ENCODE measurements at regions not wholly inside any gene's neighbourhood (a gene's known extent, or its start where the extent isn't known, plus 50 kb on each side); places are given as distances from the start of the nearest gene placed in this dataset.

DNA sequence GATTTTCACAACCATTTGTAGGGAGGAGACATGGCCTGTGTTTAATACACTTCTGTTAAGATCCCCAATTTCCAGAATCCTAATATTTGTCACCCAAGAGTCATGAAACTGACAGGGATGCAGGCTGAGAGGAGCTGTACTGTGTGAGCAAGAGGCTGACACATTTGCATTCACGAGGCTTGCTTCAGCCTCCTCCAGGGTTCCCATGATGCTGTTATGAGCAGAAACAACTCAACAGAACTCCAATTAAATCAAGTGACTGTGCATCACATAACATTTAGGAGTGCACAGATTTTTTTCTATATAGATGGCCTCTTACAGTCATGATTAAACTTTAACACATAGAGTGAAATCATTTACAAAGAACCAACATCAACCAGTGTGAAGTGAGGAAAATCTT is 292.3 kb upstream of the STT3B start:
- Mint-ChIP-seq H3K9me3 (ENCODE audit: unreplicated experiment) (no peaks in the 10 kb centered on the region), H3K4me1 (ENCODE audit: low read depth, unreplicated experiment) (no peaks in the 10 kb centered on the region), H3K36me3 (ENCODE audit: insufficient read depth, unreplicated experiment) (no peaks in the 10 kb centered on the region), H3K4me3 (ENCODE audit: unreplicated experiment) (no peak overlapping the region), H3K27ac (ENCODE audit: unreplicated experiment) (no peak overlapping the region), H3K27me3 (ENCODE audit: insufficient read depth, unreplicated experiment) (no peaks in the 10 kb centered on the region)
- no TSS peak for BruUV-seq (replicated peaks)
- intact Hi-C loops (cut with micrococcal nuclease; ENCODE audit: unreplicated experiment), result no loop called here
- Histone ChIP-seq H3K36me3 (ENCODE audit: control insufficient read depth, insufficient read depth, low read length) (no peaks in the 10 kb centered on the region), H3K9me3 (no peaks in the 10 kb centered on the region), H3K4me3 (ENCODE audit: low read depth, low read length) (no peak overlapping the region), H3K27me3 (replicated peaks; ENCODE audit: control insufficient read depth, insufficient read depth, low read length) (no peaks in the 10 kb centered on the region), H3K4me1 (no peaks in the 10 kb centered on the region)
- no peak for DNase-seq
- ChIA-PET CTCF (no interaction called here), POLR2A (no interaction called here)
- TF ChIP-seq, protein P1, sequence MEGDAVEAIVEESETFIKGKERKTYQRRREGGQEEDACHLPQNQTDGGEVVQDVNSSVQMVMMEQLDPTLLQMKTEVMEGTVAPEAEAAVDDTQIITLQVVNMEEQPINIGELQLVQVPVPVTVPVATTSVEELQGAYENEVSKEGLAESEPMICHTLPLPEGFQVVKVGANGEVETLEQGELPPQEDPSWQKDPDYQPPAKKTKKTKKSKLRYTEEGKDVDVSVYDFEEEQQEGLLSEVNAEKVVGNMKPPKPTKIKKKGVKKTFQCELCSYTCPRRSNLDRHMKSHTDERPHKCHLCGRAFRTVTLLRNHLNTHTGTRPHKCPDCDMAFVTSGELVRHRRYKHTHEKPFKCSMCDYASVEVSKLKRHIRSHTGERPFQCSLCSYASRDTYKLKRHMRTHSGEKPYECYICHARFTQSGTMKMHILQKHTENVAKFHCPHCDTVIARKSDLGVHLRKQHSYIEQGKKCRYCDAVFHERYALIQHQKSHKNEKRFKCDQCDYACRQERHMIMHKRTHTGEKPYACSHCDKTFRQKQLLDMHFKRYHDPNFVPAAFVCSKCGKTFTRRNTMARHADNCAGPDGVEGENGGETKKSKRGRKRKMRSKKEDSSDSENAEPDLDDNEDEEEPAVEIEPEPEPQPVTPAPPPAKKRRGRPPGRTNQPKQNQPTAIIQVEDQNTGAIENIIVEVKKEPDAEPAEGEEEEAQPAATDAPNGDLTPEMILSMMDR (IDR thresholded peaks at IDR 0.05; ENCODE audit: insufficient read depth in 1 of 2, low read depth in 1 of 2, low read length in 1 of 2, severe bottlenecking in 1 of 2, unreplicated experiment in 1 of 2), result no peak

DNA sequence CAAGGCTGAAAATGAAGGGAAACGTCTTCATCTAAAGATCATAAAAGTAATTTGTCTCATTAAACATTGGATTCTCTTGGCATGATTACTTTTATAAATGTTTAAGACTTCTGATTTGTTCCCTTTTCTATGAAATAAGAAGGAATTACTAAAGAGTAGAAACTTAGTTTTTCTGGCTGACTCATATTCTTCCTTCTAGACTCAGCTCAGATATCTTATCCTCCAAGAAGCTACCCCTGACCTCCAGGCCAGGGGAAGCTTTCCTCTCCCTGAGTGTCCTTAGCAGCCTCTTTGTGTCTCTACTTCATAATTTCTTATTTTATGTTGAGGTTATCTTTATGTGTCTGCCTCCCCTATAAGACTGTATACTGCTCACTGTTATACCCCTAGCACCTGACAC is 291.9 kb upstream of the STT3B start:
- Mint-ChIP-seq H3K9me3 (ENCODE audit: unreplicated experiment) (no peaks in the 10 kb centered on the region), H3K27ac (ENCODE audit: unreplicated experiment) (no peak overlapping the region), H3K4me3 (ENCODE audit: unreplicated experiment) (no peak overlapping the region), H3K4me1 (ENCODE audit: low read depth, unreplicated experiment) (no peaks in the 10 kb centered on the region), H3K36me3 (ENCODE audit: insufficient read depth, unreplicated experiment) (no peaks in the 10 kb centered on the region), H3K27me3 (ENCODE audit: insufficient read depth, unreplicated experiment) (no peaks in the 10 kb centered on the region)
- ChIA-PET CTCF (no interaction called here), POLR2A (no interaction called here)
- Histone ChIP-seq H3K36me3 (ENCODE audit: control insufficient read depth, insufficient read depth, low read length) (no peaks in the 10 kb centered on the region), H3K27me3 (replicated peaks; ENCODE audit: control insufficient read depth, insufficient read depth, low read length) (no peaks in the 10 kb centered on the region), H3K9me3 (no peaks in the 10 kb centered on the region), H3K4me1 (no peaks in the 10 kb centered on the region), H3K4me3 (ENCODE audit: low read depth, low read length) (no peak overlapping the region)
- DNase-seq, result no peak
- BruUV-seq (replicated peaks), result no TSS peak
- intact Hi-C loops (cut with micrococcal nuclease; ENCODE audit: unreplicated experiment), result no loop called here
- TF ChIP-seq, protein P1 (IDR thresholded peaks at IDR 0.05; ENCODE audit: insufficient read depth in 1 of 2, low read depth in 1 of 2, low read length in 1 of 2, severe bottlenecking in 1 of 2, unreplicated experiment in 1 of 2), result no peak

DNA sequence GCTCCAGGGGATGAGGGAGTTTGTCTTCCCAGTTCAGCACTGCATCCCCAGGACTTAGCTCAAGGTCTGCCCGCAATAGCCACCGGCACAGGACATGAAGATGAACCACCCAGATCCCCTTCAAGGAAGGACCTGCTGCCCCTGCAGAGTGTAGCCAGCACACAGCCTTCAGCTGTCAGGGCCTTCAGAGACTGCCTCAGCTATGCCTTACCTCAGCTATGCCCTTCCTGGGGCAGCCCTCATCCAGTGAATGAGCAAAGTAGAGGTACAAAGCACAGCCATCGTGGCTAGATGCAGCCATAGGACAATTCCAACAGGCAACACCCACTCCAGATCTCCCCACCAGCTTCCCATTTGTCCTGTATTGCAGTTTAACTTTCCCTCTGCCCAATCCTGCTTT is 291.2 kb upstream of the STT3B start:
- no peaks in the 10 kb centered on the region for H3K4me1 ChIP-seq
- H3K4me1 Mint-ChIP-seq (ENCODE audit: low read depth, unreplicated experiment), result no peaks in the 10 kb centered on the region
- intact Hi-C loops (cut with micrococcal nuclease; ENCODE audit: unreplicated experiment), result no loop called here
- H3K36me3 Mint-ChIP-seq (ENCODE audit: insufficient read depth, unreplicated experiment), result no peaks in the 10 kb centered on the region
- BruUV-seq (replicated peaks), result no TSS peak
- no peak for DNase-seq
- no peak overlapping the region for H3K4me3 Mint-ChIP-seq (ENCODE audit: unreplicated experiment)
- TF ChIP-seq, protein P1 (IDR thresholded peaks at IDR 0.05; ENCODE audit: insufficient read depth in 1 of 2, low read depth in 1 of 2, low read length in 1 of 2, severe bottlenecking in 1 of 2, unreplicated experiment in 1 of 2), result no peak
- H3K27me3 Mint-ChIP-seq (ENCODE audit: insufficient read depth, unreplicated experiment), result no peaks in the 10 kb centered on the region
- H3K4me3 ChIP-seq (ENCODE audit: low read depth, low read length), result no peak overlapping the region
- H3K9me3 ChIP-seq, result no peaks in the 10 kb centered on the region
- H3K36me3 ChIP-seq (ENCODE audit: control insufficient read depth, insufficient read depth, low read length), result no peaks in the 10 kb centered on the region
- ChIA-PET POLR2A (no interaction called here), CTCF (no interaction called here)
- H3K27ac Mint-ChIP-seq (ENCODE audit: unreplicated experiment), result no peak overlapping the region
- no peaks in the 10 kb centered on the region for H3K27me3 ChIP-seq (replicated peaks; ENCODE audit: control insufficient read depth, insufficient read depth, low read length)
- no peaks in the 10 kb centered on the region for H3K9me3 Mint-ChIP-seq (ENCODE audit: unreplicated experiment)
